ENCODE measurements at regions not wholly inside any gene's neighbourhood (a gene's known extent, or its start where the extent isn't known, plus 50 kb on each side); places are given as distances from the start of the nearest gene placed in this dataset.

DNA sequence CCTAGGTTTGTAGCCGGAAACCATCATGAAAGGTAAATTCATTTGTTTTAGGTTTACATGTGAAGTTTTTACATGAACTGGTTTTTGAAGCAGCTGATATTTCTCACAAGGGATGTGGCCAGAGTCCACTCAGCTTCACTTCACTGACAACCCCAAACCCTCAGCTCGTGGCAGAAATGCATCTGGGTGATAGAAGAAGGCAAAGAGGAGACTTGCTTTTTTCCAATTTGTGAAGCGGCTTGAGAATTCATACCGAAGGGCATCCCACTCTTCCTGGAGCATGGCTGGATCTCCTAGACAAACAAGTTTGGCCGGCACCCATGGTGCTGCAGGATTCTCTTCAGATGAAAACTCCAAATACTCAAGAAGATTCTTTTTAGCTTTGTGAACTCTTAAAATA, 392.8 kb upstream of the CNR1 start:
- DNase-seq (ENCODE audit: low read depth in 3 of 3, low spot score in 2 of 3): no peak

GRCh38 chr6:88556663-88557062, 390.5 kb upstream of the CNR1 start:
- DNase-seq (ENCODE audit: low read depth in 3 of 3, low spot score in 2 of 3): no peak

- DNase-seq (ENCODE audit: low read depth in 3 of 3, low spot score in 2 of 3): no peak
Observed at GRCh38 chr6:88548891-88549505, 382.9 kb upstream of the CNR1 start.

- DNase-seq (ENCODE audit: low read depth in 3 of 3, low spot score in 2 of 3): no peak
Observed at GRCh38 chr6:88547768-88548167, 381.6 kb upstream of the CNR1 start.

DNA sequence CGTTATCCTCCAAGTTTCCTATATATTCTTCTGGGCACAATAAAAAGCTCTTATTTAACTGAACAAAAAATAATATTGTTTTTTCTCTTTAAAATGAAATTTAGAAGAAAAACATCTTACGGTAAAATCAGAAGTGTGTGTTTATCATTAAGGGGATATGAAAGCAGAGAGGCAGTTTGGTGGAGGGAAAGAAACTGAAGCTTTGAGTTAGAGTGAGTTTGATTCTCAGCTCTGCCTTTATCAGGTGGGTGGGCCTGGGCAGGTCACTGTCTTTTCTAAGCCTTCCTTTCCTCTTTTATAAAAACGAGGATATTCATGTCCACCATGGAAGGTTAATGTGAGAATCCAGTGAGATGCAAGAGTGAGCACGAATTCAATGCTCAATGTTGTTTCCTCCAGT, 379.8 kb upstream of the CNR1 start:
- no peak for DNase-seq (ENCODE audit: low read depth in 3 of 3, low spot score in 2 of 3)

DNA sequence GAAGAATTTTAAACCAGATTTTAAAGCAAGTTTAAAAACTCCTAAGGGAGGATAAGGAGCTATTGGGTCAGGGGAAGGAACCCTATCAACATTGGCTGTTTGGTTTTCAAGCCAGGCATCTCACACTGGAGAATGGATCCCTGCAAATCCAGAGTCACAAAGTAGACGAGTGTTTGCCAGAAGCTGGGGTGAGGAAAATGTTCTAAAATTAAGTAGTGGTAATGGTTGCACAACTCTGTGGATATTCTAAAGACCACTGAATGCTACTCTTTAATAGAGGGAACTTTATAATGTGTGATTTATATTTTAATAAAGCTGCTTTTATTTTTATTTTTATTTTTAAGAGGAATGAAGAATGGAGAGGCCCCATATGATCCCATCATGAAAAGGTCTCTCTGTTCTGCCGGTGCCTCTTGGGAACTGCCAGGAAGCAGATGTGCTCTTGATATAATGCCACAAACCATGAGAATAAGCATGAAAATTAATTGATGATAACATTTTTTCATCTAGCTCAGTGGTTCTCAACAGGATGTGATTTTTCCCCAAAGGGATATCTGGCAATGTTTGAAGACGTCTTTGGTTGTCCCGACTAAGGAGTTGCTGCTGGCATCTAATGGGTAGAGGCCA, 379.0 kb upstream of the CNR1 start:
- DNase-seq (ENCODE audit: low read depth in 3 of 3, low spot score in 2 of 3): no peak

DNA sequence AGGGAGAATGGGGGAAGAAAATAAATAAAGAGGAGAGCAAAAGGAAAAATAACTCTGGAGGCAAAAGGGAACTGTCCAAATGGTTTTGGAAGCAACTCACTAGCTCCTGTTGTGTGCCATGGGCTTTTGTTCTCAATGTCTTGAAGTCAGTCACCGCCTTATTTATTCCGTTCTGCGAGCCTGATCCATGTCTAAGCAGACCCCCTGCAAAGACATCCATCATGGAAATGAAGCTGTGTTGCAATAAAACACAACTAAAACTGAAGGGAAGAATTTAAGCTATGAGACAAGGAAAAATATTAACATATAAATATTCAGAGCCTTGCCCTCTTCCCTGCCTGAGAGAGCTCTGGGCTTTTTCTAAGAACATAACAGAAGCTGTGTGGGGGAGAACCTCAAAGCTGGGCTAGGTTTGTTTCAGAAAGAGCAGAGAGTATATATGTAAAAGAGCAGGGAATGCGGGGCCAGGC, 373.2 kb upstream of the CNR1 start:
- DNase-seq (ENCODE audit: low read depth in 3 of 3, low spot score in 2 of 3): no peak

GRCh38 chr6:88538840-88539239, 372.7 kb upstream of the CNR1 start:
- no peak for DNase-seq (ENCODE audit: low read depth in 3 of 3, low spot score in 2 of 3)

- DNase-seq (ENCODE audit: low read depth in 3 of 3, low spot score in 2 of 3): peak in 1 of 3 donors; percentile 43
Observed at GRCh38 chr6:88538130-88538706, 372.1 kb upstream of the CNR1 start.

DNA sequence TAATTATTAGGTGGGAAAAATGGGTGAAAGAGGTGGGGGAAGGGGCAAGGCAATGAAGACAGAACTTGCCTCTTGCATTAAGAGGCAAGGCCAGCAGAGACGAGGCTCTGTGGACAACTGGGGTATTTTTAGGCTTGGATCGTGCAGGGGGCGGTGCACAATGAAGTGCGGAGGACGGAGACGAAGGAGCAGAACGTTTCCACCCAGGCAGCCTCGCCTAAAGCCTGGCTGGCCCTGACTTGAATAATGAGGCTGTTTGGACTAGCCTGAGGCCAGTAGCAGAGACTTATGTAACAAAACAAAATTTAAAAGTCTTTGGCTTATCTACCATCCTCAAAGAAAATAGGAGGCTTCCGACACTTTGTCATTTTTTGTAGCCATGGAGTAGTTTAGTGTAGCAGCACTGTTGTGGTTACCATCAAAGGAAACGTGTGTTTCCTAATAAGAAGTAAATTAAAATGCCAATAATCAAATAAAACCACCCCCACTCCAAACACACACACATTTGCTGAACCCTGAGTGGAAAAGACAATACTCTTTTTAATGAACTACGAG, 370.0 kb upstream of the CNR1 start:
- no peak for DNase-seq (ENCODE audit: low read depth in 3 of 3, low spot score in 2 of 3)

DNA sequence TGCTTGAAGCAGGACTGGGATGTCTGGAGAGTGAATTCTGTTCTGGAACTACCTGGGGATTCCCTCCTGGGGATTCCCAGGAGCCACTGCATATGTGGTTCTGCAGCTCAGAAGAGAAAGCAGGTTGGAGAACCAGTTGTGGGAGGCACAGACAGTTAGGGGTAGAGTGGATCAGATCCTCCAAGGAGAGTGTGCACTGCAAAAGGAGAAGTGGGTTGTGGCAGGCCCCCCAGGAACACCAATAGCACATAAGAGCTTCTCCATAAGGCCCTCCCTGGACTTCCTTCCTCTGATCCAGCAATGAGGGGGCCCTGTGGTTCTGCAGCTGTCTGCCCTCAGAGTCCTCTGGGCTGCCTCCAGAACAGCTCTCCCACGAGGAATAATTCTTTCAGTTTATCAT, 369.2 kb upstream of the CNR1 start:
- DNase-seq (ENCODE audit: low read depth in 3 of 3, low spot score in 2 of 3): no peak

- DNase-seq (ENCODE audit: low read depth in 3 of 3, low spot score in 2 of 3): no peak
Observed at GRCh38 chr6:88532241-88532860, 366.2 kb upstream of the CNR1 start.

- DNase-seq (ENCODE audit: low read depth in 3 of 3, low spot score in 2 of 3): no peak
Observed at GRCh38 chr6:88529726-88530125, 363.6 kb upstream of the CNR1 start.

GRCh38 chr6:88520445-88520844, 354.3 kb upstream of the CNR1 start:
- DNase-seq (ENCODE audit: low read depth in 3 of 3, low spot score in 2 of 3): no peak

DNA sequence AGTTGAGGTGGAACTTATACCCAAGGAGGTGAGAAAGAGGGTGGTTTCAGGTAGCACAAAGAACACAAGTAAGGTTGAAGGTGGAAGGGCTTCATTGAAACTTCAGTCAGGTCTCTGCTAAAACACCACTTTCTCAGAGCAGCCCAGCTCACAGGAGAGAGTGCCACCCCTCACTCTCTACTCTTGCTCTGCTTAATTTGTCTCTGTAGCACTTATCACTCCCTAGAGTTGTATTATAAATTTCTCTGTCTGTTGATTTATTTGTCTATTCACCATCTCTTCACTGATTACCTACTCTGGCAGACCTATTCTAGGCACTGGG, 353.8 kb upstream of the CNR1 start:
- no peak for DNase-seq (ENCODE audit: low read depth in 3 of 3, low spot score in 2 of 3)

- peak in 2 of 3 donors; percentile 16 for DNase-seq (ENCODE audit: low read depth in 3 of 3, low spot score in 2 of 3)
Observed at GRCh38 chr6:88519301-88520016, 353.3 kb upstream of the CNR1 start.

GRCh38 chr6:88517737-88518136, 351.6 kb upstream of the CNR1 start:
- DNase-seq (ENCODE audit: low read depth in 3 of 3, low spot score in 2 of 3): no peak

GRCh38 chr6:88513920-88514319, 347.8 kb upstream of the CNR1 start:
- no peak for DNase-seq (ENCODE audit: low read depth in 3 of 3, low spot score in 2 of 3)

GRCh38 chr6:88513471-88513870, 347.3 kb upstream of the CNR1 start:
- no peak for DNase-seq (ENCODE audit: low read depth in 3 of 3, low spot score in 2 of 3)

DNA sequence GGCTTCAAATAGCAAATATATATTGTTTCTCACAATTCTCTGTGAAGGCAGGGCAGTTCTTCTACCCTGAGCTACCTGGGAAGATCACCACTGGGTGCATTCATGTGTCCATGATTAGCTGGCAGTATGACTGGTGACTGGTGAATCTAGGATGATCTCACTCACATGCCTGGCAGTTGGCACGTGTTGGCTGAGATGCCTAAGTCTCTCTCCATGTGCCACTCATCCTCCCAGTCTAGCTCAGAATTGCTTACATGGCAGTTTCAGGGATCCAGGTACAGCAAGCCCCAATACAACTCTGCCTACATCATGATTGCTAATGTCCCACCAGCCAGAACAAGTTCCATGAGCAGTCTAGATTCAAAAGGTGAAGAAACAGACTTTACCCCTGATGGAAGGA, 346.8 kb upstream of the CNR1 start:
- no peak for DNase-seq (ENCODE audit: low read depth in 3 of 3, low spot score in 2 of 3)

DNA sequence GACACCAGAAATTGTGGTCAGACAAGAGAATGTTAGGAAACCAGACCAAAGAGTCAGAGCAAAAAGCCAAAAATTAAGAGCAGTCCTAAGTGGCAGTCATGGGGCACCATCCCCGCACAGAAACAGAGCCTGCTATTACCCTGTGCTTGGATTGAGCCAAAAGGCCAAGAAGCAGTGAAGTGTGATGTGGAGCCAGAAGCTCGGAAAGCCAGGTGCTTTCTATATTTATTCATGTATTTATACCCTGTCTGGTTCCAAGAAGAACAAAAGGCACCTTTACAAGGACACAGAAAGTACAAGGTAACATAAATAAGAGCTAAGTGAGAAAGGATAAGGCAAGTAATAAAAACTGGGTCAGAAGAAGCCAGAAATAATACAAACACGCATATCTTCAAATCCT, 336.2 kb upstream of the CNR1 start:
- DNase-seq (ENCODE audit: low read depth in 3 of 3, low spot score in 2 of 3): no peak

Data from right renal cortex interstitium (tissue), 3 donors.